Adrenal gland (tissue), 5 donors: ENCODE measurements at regions not wholly inside any gene's neighbourhood (a gene's known extent, or its start where the extent isn't known, plus 50 kb on each side); places are given as distances from the start of the nearest gene placed in this dataset.

Experiments
- POLR2A ChIP-seq, 2 donors: fragments of 450-650 bp; IDR thresholded peaks; one replicate each; pipeline ENCODE4 v1.6.1; 2017; ENCODE audit warnings: antibody characterized with exemption in 2 of 2, mild to moderate bottlenecking in 2 of 2, moderate library complexity in 1 of 2
- TF ChIP-seq, protein P1 (sequence below), 6 experiments: fragments of 450-650 bp in 4 of 6; fragments of 200-600 bp in 2 of 6; sonication (generic) in 1 of 6; IDR thresholded peaks; 1 replicate in 5 of 6; 2 replicates in 1 of 6; pipeline versions ENCODE4 v1.5.1 to v1.8.0; 2016 to 2021; ENCODE audit warnings: antibody characterized with exemption in 6 of 6, mild to moderate bottlenecking in 2 of 6, moderate library complexity in 1 of 6
- donor health status: DM: no; HTN: no; CAD: no.

DNA sequence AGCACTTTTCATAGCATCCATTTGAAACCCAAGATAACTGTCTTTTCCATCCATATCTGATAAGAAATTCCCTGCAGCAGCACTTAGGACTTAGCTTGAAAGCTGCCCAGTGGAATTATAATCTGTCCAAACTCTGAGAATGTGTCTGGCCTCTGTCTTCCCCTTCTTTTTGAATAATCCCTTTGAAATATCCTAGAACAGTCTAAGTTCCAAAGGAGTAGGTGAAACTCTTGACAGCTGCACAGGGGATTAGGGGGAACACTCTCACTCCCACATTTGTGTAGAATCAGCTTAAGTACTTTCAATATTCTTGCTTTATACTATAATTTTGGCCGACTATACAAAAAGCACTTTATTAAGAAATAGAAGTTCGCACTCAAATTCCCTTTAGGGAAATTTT, 157.7 kb downstream of the PAPSS1 start:
- TF ChIP-seq, protein P1, sequence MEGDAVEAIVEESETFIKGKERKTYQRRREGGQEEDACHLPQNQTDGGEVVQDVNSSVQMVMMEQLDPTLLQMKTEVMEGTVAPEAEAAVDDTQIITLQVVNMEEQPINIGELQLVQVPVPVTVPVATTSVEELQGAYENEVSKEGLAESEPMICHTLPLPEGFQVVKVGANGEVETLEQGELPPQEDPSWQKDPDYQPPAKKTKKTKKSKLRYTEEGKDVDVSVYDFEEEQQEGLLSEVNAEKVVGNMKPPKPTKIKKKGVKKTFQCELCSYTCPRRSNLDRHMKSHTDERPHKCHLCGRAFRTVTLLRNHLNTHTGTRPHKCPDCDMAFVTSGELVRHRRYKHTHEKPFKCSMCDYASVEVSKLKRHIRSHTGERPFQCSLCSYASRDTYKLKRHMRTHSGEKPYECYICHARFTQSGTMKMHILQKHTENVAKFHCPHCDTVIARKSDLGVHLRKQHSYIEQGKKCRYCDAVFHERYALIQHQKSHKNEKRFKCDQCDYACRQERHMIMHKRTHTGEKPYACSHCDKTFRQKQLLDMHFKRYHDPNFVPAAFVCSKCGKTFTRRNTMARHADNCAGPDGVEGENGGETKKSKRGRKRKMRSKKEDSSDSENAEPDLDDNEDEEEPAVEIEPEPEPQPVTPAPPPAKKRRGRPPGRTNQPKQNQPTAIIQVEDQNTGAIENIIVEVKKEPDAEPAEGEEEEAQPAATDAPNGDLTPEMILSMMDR (IDR thresholded peaks at IDR 0.05) = no peak
- TF ChIP-seq POLR2A (IDR thresholded peaks at IDR 0.05) = no peak
